ENCODE measurements at regions not wholly inside any gene's neighbourhood (a gene's known extent, or its start where the extent isn't known, plus 50 kb on each side); places are given as distances from the start of the nearest gene placed in this dataset.

- Histone ChIP-seq H3K9me1 (replicated peaks; ENCODE audit: control insufficient read depth, extremely low read depth, insufficient read depth, low read length) (no peaks in the 10 kb centered on the region), H3K79me2 (ENCODE audit: control insufficient read depth, insufficient read depth, low read length) (no peaks in the 10 kb centered on the region), H2AFZ (ENCODE audit: low read depth, low read length) (no peak overlapping the region), H3K9me3 (replicated peaks; ENCODE audit: control insufficient read depth, insufficient read depth, low read length) (no peaks in the 10 kb centered on the region), H3K9ac (replicated peaks; ENCODE audit: extremely low read depth, insufficient read depth, low read length) (no peak overlapping the region), H4K20me1 (replicated peaks; ENCODE audit: control insufficient read depth, extremely low read depth, insufficient read depth, low read length) (no peaks in the 10 kb centered on the region), H3K4me3 (replicated peaks in 1 of 3; ENCODE audit: insufficient read depth in 1 of 3, low read depth in 1 of 3, low read length in 3 of 3) (no peak overlapping the region), H3K4me2 (ENCODE audit: insufficient read depth, low read length) (no peak overlapping the region), H3K27ac (ENCODE audit: insufficient read depth, low read depth, low read length) (no peak overlapping the region), H3K27me3 (ENCODE audit: control insufficient read depth in 2 of 2, insufficient read depth in 2 of 2, low read length in 2 of 2) (no peaks in the 10 kb centered on the region), H3K36me3 (ENCODE audit: control insufficient read depth in 2 of 2, extremely low read depth in 1 of 2, insufficient read depth in 2 of 2, low read length in 2 of 2) (no peaks in the 10 kb centered on the region), H3K4me1 (ENCODE audit: control insufficient read depth, extremely low read depth, insufficient read depth, low read length) (no peaks in the 10 kb centered on the region)
- no TSS peak for BruUV-seq (replicated peaks)
- dilution Hi-C loops (cut with MboI; ENCODE audit: extremely low pct_ligation_motif_present, low sequenced_read_pairs) (no loop called here), intact Hi-C loops (cut with micrococcal nuclease) (no loop called here)
- DNase-seq (ENCODE audit: low read depth, low spot score) (no peak), FAIRE-seq (no peak)
- ChIA-PET CTCF (no interaction called here), POLR2A (no interaction called here)
- TF ChIP-seq GATA2 (IDR thresholded peaks at IDR 0.05; ENCODE audit: insufficient read depth, insufficient read length, low read depth, low read length) (no peak), CTCF (IDR thresholded peaks at IDR 0.05; ENCODE audit: extremely low read depth in 1 of 2, insufficient read depth in 1 of 2, low read depth in 1 of 2, low read length in 2 of 2) (no peak), MYC (IDR thresholded peaks at IDR 0.05; ENCODE audit: low read depth, low read length) (no peak), JUN (IDR thresholded peaks at IDR 0.05; ENCODE audit: borderline replicate concordance, insufficient read depth, insufficient read length, low read depth) (no peak), POLR2AphosphoS5 (IDR thresholded peaks at IDR 0.05; ENCODE audit: insufficient read depth, low read depth, low read length) (no peak), FOS (IDR thresholded peaks at IDR 0.05; ENCODE audit: borderline replicate concordance, insufficient read depth, low read length) (no peak), MAX (IDR thresholded peaks at IDR 0.05; ENCODE audit: insufficient read depth, insufficient read length) (no peak)
Observed at GRCh38 chr4:108334031-108334430, 165.3 kb upstream of the LEF1 start.

Measured in endothelial cell of umbilical vein (primary cell).